DMS114 treated with DMSO at 0.1 percent for 48 hours (cell line): ENCODE measurements at regions not wholly inside any gene's neighbourhood (a gene's known extent, or its start where the extent isn't known, plus 50 kb on each side); places are given as distances from the start of the nearest gene placed in this dataset.
"Not testable (repeated sequence)": the region's sequence is repeated elsewhere in the genome, so short reads cannot be mapped to it uniquely, and the experiment has no call there.

Experiments used
- DNase-seq: peaks from one replicate; lab custom pipeline; 2025; ENCODE audit not compliant: unreplicated experiment; lab: John Stamatoyannopoulos, UW

- no peak for DNase-seq
These were observed 878.9 kb downstream of the TYW1 start for GRCh38 chr7:67875558-67875957.

DNA sequence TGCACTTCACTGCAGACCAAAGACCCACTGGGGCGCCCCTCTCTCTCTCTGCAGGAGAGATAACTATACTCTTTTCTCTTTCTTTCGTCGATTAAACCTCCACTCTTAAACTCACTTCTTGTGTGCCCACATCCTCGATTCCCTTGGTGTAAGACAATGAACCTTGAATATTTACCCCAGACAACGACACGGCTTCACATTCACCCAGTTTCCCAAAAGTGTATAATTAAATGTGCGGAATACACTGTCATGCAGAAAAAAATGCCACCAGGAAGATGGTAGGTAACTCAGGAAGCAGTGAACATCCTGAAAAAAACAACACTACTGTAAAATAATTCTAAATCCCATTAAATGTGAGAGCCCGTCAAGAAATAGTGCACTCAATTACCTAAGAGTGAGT is 882.2 kb downstream of the TYW1 start:
- no peak for DNase-seq

- DNase-seq: no peak
These were observed 886.2 kb downstream of the TYW1 start for GRCh38 chr7:67882843-67883242.

DNA sequence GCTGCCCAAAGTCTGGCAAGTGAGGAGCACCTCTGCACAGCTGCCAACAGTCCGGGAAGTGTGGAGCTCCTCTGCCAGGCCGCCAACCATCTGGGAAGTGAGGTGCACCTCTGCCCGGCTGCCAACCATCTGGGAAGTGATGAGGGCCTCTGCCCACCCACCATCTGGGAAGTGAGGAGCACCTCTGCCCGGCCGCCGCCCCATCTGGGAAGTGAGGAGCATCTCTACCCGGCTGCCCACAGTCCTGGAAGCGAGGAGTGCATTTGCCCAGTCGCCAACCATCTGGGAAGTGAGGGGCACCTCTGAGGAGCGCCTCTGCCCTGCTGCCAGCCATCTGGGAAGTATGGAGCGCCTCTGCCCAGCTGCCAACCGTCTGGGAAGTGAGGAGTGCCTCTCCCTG is 893.7 kb downstream of the TYW1 start:
- DNase-seq: no peak

DNA sequence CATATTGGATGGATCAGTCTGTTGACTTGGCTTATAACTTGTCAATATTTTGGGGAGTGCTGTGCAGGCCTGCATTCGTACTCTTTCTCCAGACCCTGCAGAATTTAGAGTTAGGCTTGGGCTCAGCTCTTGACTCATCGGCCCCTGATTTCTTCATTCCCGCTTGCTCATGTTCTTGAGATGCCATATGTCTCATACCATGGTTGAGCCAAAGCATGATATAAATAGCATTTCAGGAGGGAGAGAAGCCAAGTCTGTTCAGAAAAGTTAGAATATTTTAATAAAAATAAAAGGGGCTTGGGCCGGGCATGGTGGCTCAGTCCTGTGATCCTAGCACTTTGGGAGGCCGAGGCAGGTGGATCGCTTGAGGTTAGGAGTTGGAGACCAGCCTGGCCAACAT is 898.1 kb downstream of the TYW1 start:
- DNase-seq: no peak

GRCh38 chr7:67896721-67897120 is 900.1 kb downstream of the TYW1 start:
- DNase-seq: no peak

GRCh38 chr7:67900456-67900855 is 903.8 kb downstream of the TYW1 start:
- DNase-seq: no peak

DNA sequence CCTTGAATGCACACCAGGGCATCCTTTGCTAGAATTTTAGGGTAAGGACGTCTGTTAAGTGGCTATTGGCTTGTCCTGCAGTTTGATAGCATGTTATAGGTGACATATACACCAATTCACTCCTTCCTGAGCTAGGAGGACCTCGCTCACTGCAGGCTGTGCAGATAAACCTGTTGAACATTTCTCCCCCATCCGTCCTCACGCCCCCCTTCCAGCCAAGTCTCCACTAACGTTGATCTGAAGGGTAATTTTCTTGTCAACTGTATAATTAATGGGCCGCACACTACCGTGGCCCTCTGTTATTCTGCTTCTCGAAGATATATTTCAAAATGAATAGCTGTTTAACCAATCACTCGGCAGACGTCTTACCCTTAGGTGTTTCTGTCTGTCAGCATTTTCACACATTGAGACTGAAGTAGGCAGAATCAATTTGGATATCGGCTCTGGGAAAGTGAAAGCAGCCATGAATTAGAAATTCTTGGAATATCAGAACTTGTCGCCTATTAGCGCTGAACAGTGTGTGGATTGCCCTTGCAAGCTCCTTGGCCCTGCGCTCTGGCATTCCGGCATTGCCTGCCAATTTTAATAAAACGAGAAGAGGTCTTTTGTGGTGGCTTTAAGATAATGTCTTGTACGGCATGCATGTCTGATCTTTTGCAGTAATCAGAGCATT is 905.3 kb downstream of the TYW1 start:
- DNase-seq: no peak

GRCh38 chr7:67907792-67908191 is 911.2 kb downstream of the TYW1 start:
- no peak for DNase-seq

- DNase-seq: no peak
These were observed 915.8 kb downstream of the TYW1 start for GRCh38 chr7:67912437-67912836.

DNA sequence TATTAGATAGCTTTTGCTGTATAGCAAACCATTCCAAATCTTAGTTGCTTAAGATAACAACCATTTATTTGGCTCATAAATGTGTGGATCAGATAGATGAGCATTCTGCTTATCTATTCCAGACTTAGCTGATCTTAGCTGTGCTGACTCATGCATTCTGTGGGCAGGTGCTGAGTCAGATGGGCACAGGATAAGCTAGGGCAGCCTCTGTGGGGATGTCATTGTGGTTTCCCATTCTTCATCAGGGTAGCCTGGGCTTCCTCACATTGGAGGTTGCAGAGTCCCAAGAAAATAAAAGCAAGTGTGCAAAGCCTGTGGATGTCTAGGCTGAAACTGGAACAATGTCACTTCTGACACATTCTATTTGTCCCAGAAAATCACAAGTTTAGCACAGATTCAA is 917.0 kb downstream of the TYW1 start:
- DNase-seq: no peak

GRCh38 chr7:67916111-67916510 is 919.5 kb downstream of the TYW1 start:
- DNase-seq: not testable (repeated sequence)

GRCh38 chr7:67916571-67917436 is 920.2 kb downstream of the TYW1 start:
- no peak for DNase-seq

GRCh38 chr7:67917437-67917755 is 920.8 kb downstream of the TYW1 start:
- no peak for DNase-seq

- DNase-seq: no peak
These were observed 921.5 kb downstream of the TYW1 start for GRCh38 chr7:67918158-67918557.

GRCh38 chr7:67923286-67923685 is 926.7 kb downstream of the TYW1 start:
- no peak for DNase-seq

- no peak for DNase-seq
These were observed 931.5 kb downstream of the TYW1 start for GRCh38 chr7:67928141-67928540.

- not testable (repeated sequence) for DNase-seq
These were observed 939.8 kb downstream of the TYW1 start for GRCh38 chr7:67936447-67936846.

DNA sequence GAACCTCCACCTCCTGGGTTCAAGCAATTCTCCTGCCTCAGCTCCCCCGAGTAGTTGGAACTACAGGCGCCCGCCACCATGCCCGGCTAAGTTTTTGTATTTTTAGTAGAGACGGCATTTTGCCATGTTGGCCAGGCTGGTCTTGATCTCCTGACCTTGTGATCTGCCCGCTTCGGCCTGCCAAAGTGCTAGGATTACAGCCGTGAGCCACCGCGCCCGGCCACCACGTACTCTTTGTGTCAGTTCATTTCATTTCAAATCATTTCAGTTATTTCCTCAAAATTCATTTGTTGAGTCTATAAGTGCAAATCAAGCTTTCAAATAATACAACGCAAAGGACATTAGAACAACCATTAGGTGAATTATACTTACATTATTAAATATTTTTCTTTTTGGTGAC is 943.8 kb downstream of the TYW1 start:
- no peak for DNase-seq

GRCh38 chr7:67947191-67947590 is 950.6 kb downstream of the TYW1 start:
- no peak for DNase-seq

- no peak for DNase-seq
These were observed 951.0 kb downstream of the TYW1 start for GRCh38 chr7:67947646-67948045.

DNA sequence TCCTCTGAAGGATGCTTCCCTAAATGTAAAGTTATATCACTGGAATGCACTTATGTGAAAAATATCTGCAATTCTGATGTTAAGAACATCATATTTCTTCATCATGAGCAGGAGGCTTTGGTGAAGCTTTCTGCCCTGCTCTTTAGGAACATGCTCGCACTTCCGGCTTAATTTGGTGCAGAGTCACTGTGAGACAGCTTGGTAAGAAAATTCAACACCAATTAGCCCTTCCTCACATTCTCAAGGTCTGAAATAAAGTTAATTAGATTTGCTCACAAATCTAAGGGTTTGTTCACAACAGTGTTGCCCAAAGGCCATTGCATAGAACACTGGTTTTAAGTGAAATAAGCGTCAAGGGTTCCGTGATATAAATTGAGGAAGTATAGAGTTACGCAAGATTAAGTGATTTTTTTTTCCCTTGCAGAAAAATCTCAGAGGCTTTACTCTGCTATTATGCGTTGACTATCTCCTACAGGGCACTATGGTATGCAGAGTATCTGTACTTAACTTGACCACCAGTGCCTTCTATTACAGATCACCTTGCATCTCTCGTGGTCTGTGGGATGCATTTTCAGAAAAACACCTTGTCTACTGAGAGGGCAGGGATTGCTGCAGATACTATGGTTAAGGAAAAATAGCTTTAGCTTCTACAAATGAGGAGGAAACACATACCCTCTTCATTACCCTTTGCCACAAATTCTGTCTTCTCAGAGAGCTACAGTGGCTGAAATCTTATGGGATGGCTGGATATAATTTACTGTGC is 953.9 kb downstream of the TYW1 start:
- no peak for DNase-seq
